Fibroblast of pulmonary artery (primary cell): ENCODE measurements at regions not wholly inside any gene's neighbourhood (a gene's known extent, or its start where the extent isn't known, plus 50 kb on each side); places are given as distances from the start of the nearest gene placed in this dataset.

ENCODE experiments used
- DNase-seq: peaks from one replicate; pipeline ENCODE4 v3.0.0-alpha.2; 2010; ENCODE audit warnings: low read depth
- H3K4me3 ChIP-seq: replicated peaks from 2 replicates; pipeline ENCODE4 v1.5.1; 2011; ENCODE audit warnings: low read depth, mild to moderate bottlenecking, control low read depth, low read length, moderate library complexity
- CTCF ChIP-seq: IDR thresholded peaks from 2 replicates; pipeline ENCODE4 v1.5.1; 2011; ENCODE audit warnings: mild to moderate bottlenecking, control low read depth, low read length, inconsistent platforms; ENCODE audit errors: missing control alignments

GRCh38 chr18:66780609-66781008, 176.7 kb upstream of the CDH19 start:
- no peak overlapping the region for H3K4me3 ChIP-seq
- DNase-seq = no peak
- no peak for TF ChIP-seq CTCF

- no peak for DNase-seq
- no peak for TF ChIP-seq CTCF
- H3K4me3 ChIP-seq = no peak overlapping the region
Measured at GRCh38 chr18:66778048-66778447, 174.2 kb upstream of the CDH19 start.

- no peak for TF ChIP-seq CTCF
- H3K4me3 ChIP-seq = no peak overlapping the region
- no peak for DNase-seq
Measured at GRCh38 chr18:66769375-66769774, 165.5 kb upstream of the CDH19 start.

GRCh38 chr18:66764230-66764629, 160.3 kb upstream of the CDH19 start:
- DNase-seq = no peak
- TF ChIP-seq CTCF = no peak
- H3K4me3 ChIP-seq = no peak overlapping the region

- no peak for TF ChIP-seq CTCF
- H3K4me3 ChIP-seq = no peak overlapping the region
Measured at GRCh38 chr18:66761166-66761565, 157.3 kb upstream of the CDH19 start.

GRCh38 chr18:66760559-66760958, 156.7 kb upstream of the CDH19 start:
- H3K4me3 ChIP-seq = no peak overlapping the region
- no peak for DNase-seq
- no peak for TF ChIP-seq CTCF

More at GRCh38 chr18:66761166-66761565, 157.3 kb upstream of the CDH19 start:
- no peak for DNase-seq

- TF ChIP-seq CTCF = no peak
- no peak for DNase-seq
Measured at GRCh38 chr18:66759050-66759828, 155.3 kb upstream of the CDH19 start.

More at GRCh38 chr18:66759050-66759828, 155.3 kb upstream of the CDH19 start:
- H3K4me3 ChIP-seq = no peak overlapping the region
